Upper lobe of left lung (tissue), 6 donors: ENCODE measurements at regions not wholly inside any gene's neighbourhood (a gene's known extent, or its start where the extent isn't known, plus 50 kb on each side); places are given as distances from the start of the nearest gene placed in this dataset.

ENCODE experiments used
- ATAC-seq, 2 donors: fragments of 200-7000 bp; cut with Tn5 transposase; one replicate each; pipeline ENCODE4 v1.9.1; 2022; ENCODE audit warnings: mild to moderate bottlenecking in 2 of 2, moderate library complexity in 2 of 2; ENCODE audit not compliant: low FRiP score in 2 of 2
- DNase-seq, 2 donors: peaks; one replicate each; pipeline ENCODE4 v3.0.0-alpha.2; 2019 to 2020
- H3K27ac ChIP-seq, 4 donors: fragments of 200-600 bp; sonication (generic); one replicate each; pipeline ENCODE4 v1.5.1; 2016 to 2019
- H3K27me3 ChIP-seq, 4 donors: fragments of 200-600 bp; sonication (generic); one replicate each; pipeline ENCODE4 v1.5.1; 2017 to 2019
- H3K36me3 ChIP-seq, 4 donors: fragments of 200-600 bp; sonication (generic); one replicate each; pipeline ENCODE4 v1.5.1; 2016 to 2019
- H3K4me1 ChIP-seq, 4 donors: fragments of 200-600 bp; sonication (generic); one replicate each; pipeline ENCODE4 v1.5.1; 2018 to 2019
- H3K4me3 ChIP-seq, 4 donors: fragments of 200-600 bp; sonication (generic); one replicate each; pipeline ENCODE4 v1.5.1; 2017 to 2019; ENCODE audit warnings: mild to moderate bottlenecking in 2 of 4, moderate library complexity in 1 of 4
- H3K9me3 ChIP-seq, 4 donors: fragments of 200-600 bp; sonication (generic); one replicate each; pipeline ENCODE4 v1.5.1; 2018 to 2019
- EP300 ChIP-seq, 4 donors: sonication (generic); formaldehyde crosslinking; IDR thresholded peaks; one replicate each; pipeline ENCODE4 v1.5.1; 2017; ENCODE audit warnings: antibody characterized with exemption in 4 of 4, control low read depth in 2 of 4
- POLR2A ChIP-seq, 4 donors: fragments of 450-650 bp; IDR thresholded peaks; one replicate each; pipeline ENCODE4 v1.5.1; 2016 to 2017; ENCODE audit warnings: antibody characterized with exemption in 4 of 4, mild to moderate bottlenecking in 2 of 4
- POLR2AphosphoS5 ChIP-seq, 2 donors: sonication (generic); formaldehyde crosslinking; IDR thresholded peaks; one replicate each; pipeline ENCODE4 v1.5.1; 2017; ENCODE audit warnings: antibody characterized with exemption in 2 of 2
- WGBS, 2 donors: methylation state at CpG; one replicate each; pipeline ENCODE4 v1.1.5; 2017 to 2018; 5-methylcytosine and 5-hydroxymethylcytosine counted together
- TF ChIP-seq, protein P1 (sequence below), 6 experiments: fragments of 450-650 bp in 4 of 6; fragments of 200-600 bp in 2 of 6; sonication (generic) in 2 of 6; IDR thresholded peaks; one replicate each; pipeline ENCODE4 v1.5.1; 2016 to 2019; ENCODE audit warnings: antibody characterized with exemption in 6 of 6
- donor health status: DM: no; HTN: no; CAD: no; lungs with moderate emphysema.
- donor health status: DM: no; HTN: yes; CAD: no; lungs with severe emphysema.

DNA sequence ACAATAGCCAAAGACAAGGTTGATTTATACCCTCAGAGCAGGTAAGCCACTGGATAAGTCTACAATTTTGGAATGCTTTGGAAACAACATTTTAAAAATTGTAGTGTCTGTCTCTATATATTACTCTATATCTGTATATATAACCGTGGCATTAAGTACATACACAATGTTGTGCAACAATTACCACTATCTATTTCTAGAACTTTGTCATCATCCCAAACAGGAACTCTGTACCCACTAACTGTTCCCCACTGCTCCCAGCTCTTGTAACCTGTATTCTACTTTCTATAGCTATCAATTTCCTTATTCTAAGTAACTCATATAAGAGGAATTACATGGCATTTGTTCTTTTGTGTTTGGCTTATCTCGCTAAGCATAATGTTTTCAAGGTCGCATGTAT, 78.2 kb upstream of the ASCC3 start:
- no peaks in the 10 kb centered on the region for H3K4me1 ChIP-seq
- TF ChIP-seq POLR2A (IDR thresholded peaks at IDR 0.05) (no peak), POLR2AphosphoS5 (IDR thresholded peaks at IDR 0.05) (no peak), EP300 (IDR thresholded peaks at IDR 0.05) (no peak)
- TF ChIP-seq, protein P1, sequence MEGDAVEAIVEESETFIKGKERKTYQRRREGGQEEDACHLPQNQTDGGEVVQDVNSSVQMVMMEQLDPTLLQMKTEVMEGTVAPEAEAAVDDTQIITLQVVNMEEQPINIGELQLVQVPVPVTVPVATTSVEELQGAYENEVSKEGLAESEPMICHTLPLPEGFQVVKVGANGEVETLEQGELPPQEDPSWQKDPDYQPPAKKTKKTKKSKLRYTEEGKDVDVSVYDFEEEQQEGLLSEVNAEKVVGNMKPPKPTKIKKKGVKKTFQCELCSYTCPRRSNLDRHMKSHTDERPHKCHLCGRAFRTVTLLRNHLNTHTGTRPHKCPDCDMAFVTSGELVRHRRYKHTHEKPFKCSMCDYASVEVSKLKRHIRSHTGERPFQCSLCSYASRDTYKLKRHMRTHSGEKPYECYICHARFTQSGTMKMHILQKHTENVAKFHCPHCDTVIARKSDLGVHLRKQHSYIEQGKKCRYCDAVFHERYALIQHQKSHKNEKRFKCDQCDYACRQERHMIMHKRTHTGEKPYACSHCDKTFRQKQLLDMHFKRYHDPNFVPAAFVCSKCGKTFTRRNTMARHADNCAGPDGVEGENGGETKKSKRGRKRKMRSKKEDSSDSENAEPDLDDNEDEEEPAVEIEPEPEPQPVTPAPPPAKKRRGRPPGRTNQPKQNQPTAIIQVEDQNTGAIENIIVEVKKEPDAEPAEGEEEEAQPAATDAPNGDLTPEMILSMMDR (IDR thresholded peaks at IDR 0.05), result no peak
- ATAC-seq (no peak), DNase-seq (no peak)
- no peaks in the 10 kb centered on the region for H3K27me3 ChIP-seq
- 83 to 85% methylated on average over 3 of the region's 3 CpGs for WGBS, 2 donors
- H3K27ac ChIP-seq, result no peak overlapping the region
- no peak overlapping the region for H3K4me3 ChIP-seq
- no peaks in the 10 kb centered on the region for H3K9me3 ChIP-seq
- no peaks in the 10 kb centered on the region for H3K36me3 ChIP-seq

- WGBS, 2 donors, result 74 to 86% methylated on average over 1 of the region's 1 CpG
- Histone ChIP-seq H3K36me3 (no peaks in the 10 kb centered on the region), H3K27me3 (no peaks in the 10 kb centered on the region), H3K9me3 (no peaks in the 10 kb centered on the region), H3K4me3 (no peak overlapping the region), H3K27ac (no peak overlapping the region), H3K4me1 (no peaks in the 10 kb centered on the region)
- no peak for TF ChIP-seq EP300 (IDR thresholded peaks at IDR 0.05)
- TF ChIP-seq, protein P1 (IDR thresholded peaks at IDR 0.05), result no peak
- no peak for TF ChIP-seq POLR2AphosphoS5 (IDR thresholded peaks at IDR 0.05)
- TF ChIP-seq POLR2A (IDR thresholded peaks at IDR 0.05), result no peak
- DNase-seq (no peak), ATAC-seq (no peak)
Observed at GRCh38 chr6:100962466-100962865, 81.3 kb upstream of the ASCC3 start.

- TF ChIP-seq, protein P1 (IDR thresholded peaks at IDR 0.05), result no peak
- TF ChIP-seq POLR2AphosphoS5 (IDR thresholded peaks at IDR 0.05) (no peak), POLR2A (IDR thresholded peaks at IDR 0.05) (no peak), EP300 (IDR thresholded peaks at IDR 0.05) (no peak)
- H3K4me3 ChIP-seq, result no peak overlapping the region
- no peaks in the 10 kb centered on the region for H3K4me1 ChIP-seq
- no peaks in the 10 kb centered on the region for H3K27me3 ChIP-seq
- ATAC-seq (no peak), DNase-seq (no peak)
- H3K9me3 ChIP-seq, result no peaks in the 10 kb centered on the region
- H3K36me3 ChIP-seq, result no peaks in the 10 kb centered on the region
- H3K27ac ChIP-seq, result no peak overlapping the region
Observed at GRCh38 chr6:100965067-100965466, 83.9 kb upstream of the ASCC3 start.

GRCh38 chr6:100968949-100969348, 87.8 kb upstream of the ASCC3 start:
- DNase-seq (no peak), ATAC-seq (no peak)
- no peaks in the 10 kb centered on the region for H3K27me3 ChIP-seq
- WGBS, 2 donors, result 75 to 100% methylated on average over 1 to 5 of the region's 6 CpGs
- H3K9me3 ChIP-seq, result no peaks in the 10 kb centered on the region
- no peaks in the 10 kb centered on the region for H3K36me3 ChIP-seq
- H3K27ac ChIP-seq, result no peak overlapping the region
- TF ChIP-seq POLR2AphosphoS5 (IDR thresholded peaks at IDR 0.05) (no peak), EP300 (IDR thresholded peaks at IDR 0.05) (no peak)
- TF ChIP-seq, protein P1 (IDR thresholded peaks at IDR 0.05), result no peak
- H3K4me1 ChIP-seq, result no peaks in the 10 kb centered on the region
- H3K4me3 ChIP-seq, result no peak overlapping the region

GRCh38 chr6:100979267-100979666, 98.1 kb upstream of the ASCC3 start:
- TF ChIP-seq, protein P1 (IDR thresholded peaks at IDR 0.05), result no peak
- TF ChIP-seq EP300 (IDR thresholded peaks at IDR 0.05) (no peak), POLR2A (IDR thresholded peaks at IDR 0.05) (no peak), POLR2AphosphoS5 (IDR thresholded peaks at IDR 0.05) (no peak)
- H3K27me3 ChIP-seq, result no peaks in the 10 kb centered on the region
- no peaks in the 10 kb centered on the region for H3K4me1 ChIP-seq
- H3K27ac ChIP-seq, result no peak overlapping the region
- H3K9me3 ChIP-seq, result peaks cover 0 to 3% (median 0%) of the 10 kb centered on the region in 4 donors
- no peaks in the 10 kb centered on the region for H3K36me3 ChIP-seq
- 45 to 69% methylated on average over 4 of the region's 4 CpGs for WGBS, 2 donors
- ATAC-seq, result no peak
- DNase-seq, result no peak
- no peak overlapping the region for H3K4me3 ChIP-seq
